Panc1 (cell line): ENCODE measurements at regions not wholly inside any gene's neighbourhood (a gene's known extent, or its start where the extent isn't known, plus 50 kb on each side); places are given as distances from the start of the nearest gene placed in this dataset.

Experiments used
- POLR2AphosphoS5 ChIP-seq: IDR thresholded peaks from 2 replicates; pipeline ENCODE4 v1.6.1; 2012; ENCODE audit warnings: mild to moderate bottlenecking, low read depth, low read length, moderate library complexity
- TCF7L2 ChIP-seq: IDR thresholded peaks from 2 replicates; pipeline ENCODE4 v1.6.1; 2011; ENCODE audit warnings: mild to moderate bottlenecking, low read depth, low read length, inconsistent platforms
- TF ChIP-seq, protein P1 (sequence below): fragments of 450-650 bp; IDR thresholded peaks from 2 replicates; pipeline ENCODE4 v1.5.1; 2017; ENCODE audit warnings: mild to moderate bottlenecking
- TF ChIP-seq, protein P2 (sequence below), 2 experiments: IDR thresholded peaks; 2 replicates each; pipeline ENCODE4 v1.6.1; 2011 to 2012; ENCODE audit warnings: low read depth in 2 of 2, control low read depth in 1 of 2, low read length in 1 of 2, mild to moderate bottlenecking in 1 of 2, moderate library complexity in 1 of 2; ENCODE audit not compliant: insufficient read depth in 1 of 2

DNA sequence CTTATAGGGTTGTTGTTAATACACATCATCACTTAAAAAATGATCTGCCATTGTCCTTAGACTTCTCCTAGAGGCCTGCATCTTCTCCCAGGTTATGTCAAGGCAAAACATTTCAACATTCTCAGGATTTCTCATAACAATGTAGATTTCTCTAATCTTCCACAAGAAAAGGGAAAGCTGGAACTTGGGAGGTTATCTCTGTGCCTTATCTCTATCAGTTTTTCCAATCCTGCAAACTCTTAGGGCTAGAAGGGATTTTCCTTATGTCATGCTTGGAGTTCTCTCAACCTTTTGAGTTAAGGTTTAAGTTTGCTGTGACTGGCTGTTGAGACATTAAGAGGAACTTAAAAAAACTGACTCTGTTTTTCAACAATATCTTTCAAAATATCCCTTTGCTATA is 300.6 kb upstream of the TFPI start:
- TF ChIP-seq, protein P1, sequence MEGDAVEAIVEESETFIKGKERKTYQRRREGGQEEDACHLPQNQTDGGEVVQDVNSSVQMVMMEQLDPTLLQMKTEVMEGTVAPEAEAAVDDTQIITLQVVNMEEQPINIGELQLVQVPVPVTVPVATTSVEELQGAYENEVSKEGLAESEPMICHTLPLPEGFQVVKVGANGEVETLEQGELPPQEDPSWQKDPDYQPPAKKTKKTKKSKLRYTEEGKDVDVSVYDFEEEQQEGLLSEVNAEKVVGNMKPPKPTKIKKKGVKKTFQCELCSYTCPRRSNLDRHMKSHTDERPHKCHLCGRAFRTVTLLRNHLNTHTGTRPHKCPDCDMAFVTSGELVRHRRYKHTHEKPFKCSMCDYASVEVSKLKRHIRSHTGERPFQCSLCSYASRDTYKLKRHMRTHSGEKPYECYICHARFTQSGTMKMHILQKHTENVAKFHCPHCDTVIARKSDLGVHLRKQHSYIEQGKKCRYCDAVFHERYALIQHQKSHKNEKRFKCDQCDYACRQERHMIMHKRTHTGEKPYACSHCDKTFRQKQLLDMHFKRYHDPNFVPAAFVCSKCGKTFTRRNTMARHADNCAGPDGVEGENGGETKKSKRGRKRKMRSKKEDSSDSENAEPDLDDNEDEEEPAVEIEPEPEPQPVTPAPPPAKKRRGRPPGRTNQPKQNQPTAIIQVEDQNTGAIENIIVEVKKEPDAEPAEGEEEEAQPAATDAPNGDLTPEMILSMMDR, result no peak
- TF ChIP-seq POLR2AphosphoS5, result no peak
- TF ChIP-seq, protein P2, sequence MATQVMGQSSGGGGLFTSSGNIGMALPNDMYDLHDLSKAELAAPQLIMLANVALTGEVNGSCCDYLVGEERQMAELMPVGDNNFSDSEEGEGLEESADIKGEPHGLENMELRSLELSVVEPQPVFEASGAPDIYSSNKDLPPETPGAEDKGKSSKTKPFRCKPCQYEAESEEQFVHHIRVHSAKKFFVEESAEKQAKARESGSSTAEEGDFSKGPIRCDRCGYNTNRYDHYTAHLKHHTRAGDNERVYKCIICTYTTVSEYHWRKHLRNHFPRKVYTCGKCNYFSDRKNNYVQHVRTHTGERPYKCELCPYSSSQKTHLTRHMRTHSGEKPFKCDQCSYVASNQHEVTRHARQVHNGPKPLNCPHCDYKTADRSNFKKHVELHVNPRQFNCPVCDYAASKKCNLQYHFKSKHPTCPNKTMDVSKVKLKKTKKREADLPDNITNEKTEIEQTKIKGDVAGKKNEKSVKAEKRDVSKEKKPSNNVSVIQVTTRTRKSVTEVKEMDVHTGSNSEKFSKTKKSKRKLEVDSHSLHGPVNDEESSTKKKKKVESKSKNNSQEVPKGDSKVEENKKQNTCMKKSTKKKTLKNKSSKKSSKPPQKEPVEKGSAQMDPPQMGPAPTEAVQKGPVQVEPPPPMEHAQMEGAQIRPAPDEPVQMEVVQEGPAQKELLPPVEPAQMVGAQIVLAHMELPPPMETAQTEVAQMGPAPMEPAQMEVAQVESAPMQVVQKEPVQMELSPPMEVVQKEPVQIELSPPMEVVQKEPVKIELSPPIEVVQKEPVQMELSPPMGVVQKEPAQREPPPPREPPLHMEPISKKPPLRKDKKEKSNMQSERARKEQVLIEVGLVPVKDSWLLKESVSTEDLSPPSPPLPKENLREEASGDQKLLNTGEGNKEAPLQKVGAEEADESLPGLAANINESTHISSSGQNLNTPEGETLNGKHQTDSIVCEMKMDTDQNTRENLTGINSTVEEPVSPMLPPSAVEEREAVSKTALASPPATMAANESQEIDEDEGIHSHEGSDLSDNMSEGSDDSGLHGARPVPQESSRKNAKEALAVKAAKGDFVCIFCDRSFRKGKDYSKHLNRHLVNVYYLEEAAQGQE (IDR thresholded peaks at IDR 0.05; ENCODE audit: insufficient read depth in 1 of 2, low read depth in 2 of 2, low read length in 1 of 2), result no peak
- TF ChIP-seq TCF7L2, result no peak
